HG03342 (cell line): ENCODE measurements at regions not wholly inside any gene's neighbourhood (a gene's known extent, or its start where the extent isn't known, plus 50 kb on each side); places are given as distances from the start of the nearest gene placed in this dataset.

Source experiments
- ATAC-seq: cut with Tn5 transposase; IDR thresholded peaks from one replicate; pipeline ENCODE4 v1.9.1; 2021; ENCODE audit warnings: mild to moderate bottlenecking, moderate library complexity; ENCODE audit not compliant: unreplicated experiment

GRCh38 chr4:148778980-148779675 is 336.9 kb upstream of the NR3C2 start:
- no peak for ATAC-seq

DNA sequence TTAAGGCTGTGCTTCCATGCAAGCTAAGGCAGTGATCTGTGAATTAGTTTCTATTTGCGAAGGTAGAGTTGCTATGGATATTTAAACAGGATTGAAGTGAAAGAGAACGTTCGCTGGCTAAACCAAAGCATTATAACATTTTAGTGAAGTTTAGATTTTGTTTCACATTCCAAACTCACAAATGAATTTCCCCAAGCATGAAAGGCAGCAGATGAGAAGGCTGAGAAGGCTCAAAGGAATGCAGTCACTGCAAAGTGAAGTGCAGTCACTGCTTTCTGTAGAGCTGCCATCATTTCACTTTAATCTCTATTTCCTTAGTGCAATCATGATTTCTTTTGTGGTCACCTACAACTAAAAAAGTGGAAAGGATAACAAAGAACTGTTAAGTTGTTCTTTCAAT is 334.7 kb upstream of the NR3C2 start:
- ATAC-seq: no peak

DNA sequence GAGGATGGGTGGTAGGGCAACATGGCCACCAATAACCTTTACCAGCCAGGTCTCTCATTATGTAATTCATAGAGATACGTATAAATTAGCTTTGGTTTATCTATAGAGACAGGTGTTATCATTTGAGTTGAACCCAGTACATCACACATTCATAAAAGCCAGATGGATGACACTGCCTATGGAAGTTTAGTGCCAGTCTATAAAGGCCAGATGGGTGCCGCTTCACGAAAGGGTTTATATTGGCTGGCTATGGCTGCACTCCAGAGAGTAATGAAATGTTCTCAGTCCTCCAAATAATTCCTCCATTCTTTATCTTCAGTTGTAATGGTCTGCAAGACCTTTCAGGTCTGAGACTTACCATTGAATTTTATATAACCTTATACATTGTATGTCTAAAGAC is 331.9 kb upstream of the NR3C2 start:
- no peak for ATAC-seq

DNA sequence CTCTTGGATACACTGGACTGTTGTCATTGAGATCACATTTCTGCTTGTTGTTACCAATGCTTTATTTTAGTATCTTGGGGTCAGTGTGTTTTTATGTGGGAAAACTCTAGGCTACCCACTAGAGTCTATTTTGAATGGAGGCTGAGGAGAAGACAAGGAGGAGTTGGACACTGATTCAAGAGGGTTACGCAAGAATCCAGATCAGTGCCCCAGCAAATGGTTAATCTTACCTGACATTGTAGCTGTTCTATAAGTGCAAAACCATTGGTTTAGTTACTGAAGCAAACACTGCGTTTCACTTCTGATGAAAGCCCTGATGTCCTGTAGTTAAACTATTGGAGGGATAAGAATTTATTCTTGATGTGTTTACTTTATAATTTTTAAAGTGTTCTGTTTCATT is 331.1 kb upstream of the NR3C2 start:
- no peak for ATAC-seq

GRCh38 chr4:148770848-148771247 is 328.6 kb upstream of the NR3C2 start:
- ATAC-seq: no peak

GRCh38 chr4:148770377-148770776 is 328.2 kb upstream of the NR3C2 start:
- ATAC-seq: no peak

DNA sequence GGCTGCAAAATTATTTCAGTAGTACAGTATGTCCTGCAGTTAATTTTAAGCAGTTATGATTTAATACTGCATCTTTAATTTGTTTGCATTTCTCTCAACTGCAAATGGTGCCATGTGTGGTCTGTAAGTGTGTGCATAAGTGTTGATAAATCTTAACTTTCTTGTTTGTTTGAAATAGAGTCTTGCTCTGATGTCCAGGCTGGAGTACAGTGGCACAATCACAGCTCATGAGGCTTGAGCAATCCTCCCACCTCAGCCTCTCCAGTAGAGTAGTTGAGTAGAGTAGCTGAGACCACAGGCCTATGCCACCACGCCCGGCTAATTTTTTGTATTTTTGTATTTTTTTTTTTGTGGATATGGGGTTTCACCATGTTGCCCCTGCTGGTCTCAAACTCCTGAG is 322.5 kb upstream of the NR3C2 start:
- ATAC-seq: no peak

DNA sequence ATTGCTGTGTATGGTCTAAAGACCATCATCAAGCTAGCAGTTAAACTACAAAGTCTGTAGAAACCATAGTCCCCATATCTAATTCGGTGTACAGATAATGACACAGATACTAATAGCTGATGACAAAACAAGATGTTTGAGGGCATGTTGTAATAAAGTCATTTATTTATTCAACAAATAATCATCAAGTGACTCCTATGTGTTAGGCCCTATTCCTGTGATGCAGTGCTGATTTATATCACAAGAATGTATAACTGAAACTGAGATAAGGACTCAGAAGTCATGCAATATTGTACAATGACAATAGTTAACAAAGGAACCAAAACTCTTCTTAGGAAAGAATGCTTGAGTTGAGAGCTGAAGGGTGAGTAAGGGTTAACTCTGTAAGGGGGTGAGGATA is 315.0 kb upstream of the NR3C2 start:
- no peak for ATAC-seq

DNA sequence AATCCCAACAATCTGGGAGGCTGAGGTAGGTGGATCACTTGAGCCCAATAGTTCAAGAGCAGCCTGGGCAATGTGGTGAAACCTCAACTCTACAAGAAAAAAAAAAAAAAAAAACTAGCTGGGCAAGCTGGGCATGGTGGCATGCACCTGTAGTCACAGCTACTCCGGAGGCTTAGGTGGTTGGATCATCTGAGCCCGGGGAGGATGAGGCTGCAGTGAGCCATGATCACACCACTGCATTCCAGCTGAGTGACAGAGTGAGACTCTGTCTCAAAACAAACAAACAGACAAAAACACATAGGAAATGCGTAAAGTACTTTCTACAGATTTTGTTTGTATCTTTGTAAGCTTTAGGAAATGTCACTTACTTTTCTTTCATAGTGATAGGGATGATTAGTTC is 307.2 kb upstream of the NR3C2 start:
- ATAC-seq: no peak

DNA sequence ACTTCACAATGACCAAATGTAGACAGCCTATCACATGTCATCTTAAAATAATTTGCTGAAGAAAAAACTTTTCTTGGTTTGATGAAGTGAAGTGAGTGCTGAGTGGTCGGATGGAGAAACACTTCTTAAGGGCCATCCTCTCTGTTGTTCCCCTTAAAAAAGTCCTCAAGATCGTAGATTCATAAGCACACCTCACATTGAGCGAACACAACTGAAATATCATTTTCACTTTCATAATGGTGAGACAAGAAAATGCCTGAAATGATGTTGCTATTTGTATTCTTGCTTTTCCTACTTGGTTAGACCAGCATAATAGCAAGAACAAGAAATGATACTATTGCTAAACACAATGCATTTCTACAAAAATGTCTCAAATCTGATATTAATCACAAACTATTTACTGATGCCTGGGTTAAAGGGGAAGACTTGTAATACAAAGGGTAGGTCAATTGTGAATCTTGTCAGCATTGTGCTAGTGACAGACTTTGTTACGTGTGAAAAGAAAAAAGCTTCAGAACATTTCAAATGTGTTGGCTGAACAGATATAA is 305.6 kb upstream of the NR3C2 start:
- peak; percentile 56 for ATAC-seq

GRCh38 chr4:148740701-148741100 is 298.5 kb upstream of the NR3C2 start:
- ATAC-seq: no peak

DNA sequence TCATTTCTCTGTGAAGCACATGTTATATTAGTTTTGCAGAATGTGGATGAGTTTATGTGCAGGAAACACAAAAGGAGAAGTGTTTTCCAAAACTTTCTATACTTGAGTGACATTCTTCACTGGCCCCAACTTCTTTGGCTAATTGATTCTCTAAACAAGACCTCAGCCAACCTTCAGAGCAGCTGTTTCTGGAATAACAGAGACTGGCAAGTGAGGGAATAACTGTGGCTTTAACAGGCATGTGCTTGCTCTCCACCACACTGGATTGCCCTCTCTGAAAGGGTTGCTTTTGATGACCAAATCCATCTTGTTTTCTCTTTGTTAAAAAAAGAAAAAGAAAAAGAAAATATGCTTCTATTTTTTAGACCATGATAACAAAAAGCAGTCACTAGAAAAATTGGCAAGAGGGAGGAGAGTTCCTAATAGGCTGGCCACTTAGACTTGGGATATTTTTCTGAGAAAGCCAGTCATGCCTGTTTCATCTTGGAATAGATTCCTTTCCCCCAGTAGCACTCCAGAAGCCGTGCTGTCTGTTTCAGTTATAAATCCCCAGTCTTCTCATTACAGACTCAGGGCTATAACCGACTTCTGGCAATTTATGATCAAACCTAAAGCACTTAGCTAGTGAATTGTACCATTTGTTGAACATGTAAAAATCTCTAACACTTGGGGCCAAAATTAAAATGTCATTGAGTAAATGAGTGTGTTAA is 295.0 kb upstream of the NR3C2 start:
- ATAC-seq: no peak

DNA sequence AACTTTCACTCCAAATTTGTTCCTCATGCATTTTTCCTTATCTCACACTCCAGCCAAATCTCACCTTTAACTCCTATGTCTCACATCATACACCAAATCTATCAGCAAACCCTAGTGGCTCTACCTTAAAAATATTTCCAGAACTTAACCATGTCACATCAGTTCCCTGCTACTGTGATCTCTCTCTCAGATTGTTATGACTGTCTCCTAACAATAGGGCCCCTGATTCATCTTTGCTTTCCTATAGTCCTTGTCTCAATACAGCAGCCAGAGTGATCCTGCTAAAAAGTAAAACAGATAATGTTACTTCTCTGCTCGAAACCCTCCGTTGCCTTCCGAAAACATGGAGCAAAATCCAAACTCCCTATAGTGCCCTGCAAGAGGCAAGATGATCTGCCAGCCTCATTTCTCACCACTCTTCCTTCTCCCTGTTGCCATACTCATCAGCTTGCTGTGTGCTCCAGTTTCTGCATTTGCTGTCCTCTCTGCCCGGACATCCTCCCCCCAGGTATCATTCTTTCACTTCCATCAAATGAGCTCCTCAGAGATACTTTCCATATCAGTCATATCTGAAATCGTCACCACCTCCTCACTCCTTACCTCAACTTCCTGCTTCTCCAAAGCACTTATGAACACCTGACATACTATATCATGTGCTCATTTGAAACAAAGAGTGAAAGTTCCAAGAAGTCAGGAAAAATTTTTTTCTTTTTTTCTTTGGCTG is 293.4 kb upstream of the NR3C2 start:
- ATAC-seq: peak; percentile 86

DNA sequence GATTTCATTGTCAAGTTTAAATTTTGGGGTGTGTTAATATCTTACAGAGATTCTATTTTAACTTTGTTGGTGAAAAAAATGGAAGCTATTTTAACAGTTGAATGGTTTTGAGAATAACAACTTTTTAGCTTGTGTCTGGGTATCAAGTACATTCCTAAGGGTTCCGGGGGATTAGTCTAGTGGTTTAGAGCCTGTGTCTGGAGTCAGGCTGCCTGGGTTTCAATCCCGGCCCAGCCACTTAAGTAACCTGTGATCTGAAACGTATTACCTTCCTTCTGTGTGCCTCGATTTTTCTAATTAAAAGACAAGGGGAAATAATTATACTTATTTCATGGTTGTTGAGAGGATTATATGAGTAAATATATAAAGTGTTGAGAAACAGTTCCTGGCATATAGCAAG is 288.6 kb upstream of the NR3C2 start:
- no peak for ATAC-seq

DNA sequence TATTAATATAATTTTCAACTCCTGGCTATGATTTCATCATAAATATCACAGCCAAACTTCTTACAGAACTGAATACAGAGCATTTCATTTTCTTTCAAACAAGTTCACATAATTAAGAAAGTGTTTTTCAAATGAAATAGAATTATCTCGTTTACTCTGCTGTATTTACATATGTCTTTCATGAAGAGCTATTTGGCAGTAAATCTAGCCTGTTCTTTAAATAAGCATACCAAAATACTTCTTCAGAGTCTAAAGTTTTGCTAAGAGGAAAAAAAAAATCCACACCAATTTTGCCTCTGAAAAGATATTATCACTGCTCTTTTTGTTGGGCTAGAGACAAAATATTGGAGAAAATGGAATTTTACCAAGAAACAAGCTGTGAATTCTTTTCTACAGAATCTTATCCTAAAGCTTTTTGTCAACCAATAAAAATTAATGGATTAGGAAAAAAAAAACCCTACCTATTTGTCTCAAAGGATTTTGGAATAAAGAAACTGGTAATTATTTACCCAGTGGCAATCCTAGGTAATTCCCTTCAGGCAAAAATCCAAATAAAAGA is 287.9 kb upstream of the NR3C2 start:
- ATAC-seq: no peak

- ATAC-seq: no peak
Measured at GRCh38 chr4:148717988-148718387, 275.8 kb upstream of the NR3C2 start.

DNA sequence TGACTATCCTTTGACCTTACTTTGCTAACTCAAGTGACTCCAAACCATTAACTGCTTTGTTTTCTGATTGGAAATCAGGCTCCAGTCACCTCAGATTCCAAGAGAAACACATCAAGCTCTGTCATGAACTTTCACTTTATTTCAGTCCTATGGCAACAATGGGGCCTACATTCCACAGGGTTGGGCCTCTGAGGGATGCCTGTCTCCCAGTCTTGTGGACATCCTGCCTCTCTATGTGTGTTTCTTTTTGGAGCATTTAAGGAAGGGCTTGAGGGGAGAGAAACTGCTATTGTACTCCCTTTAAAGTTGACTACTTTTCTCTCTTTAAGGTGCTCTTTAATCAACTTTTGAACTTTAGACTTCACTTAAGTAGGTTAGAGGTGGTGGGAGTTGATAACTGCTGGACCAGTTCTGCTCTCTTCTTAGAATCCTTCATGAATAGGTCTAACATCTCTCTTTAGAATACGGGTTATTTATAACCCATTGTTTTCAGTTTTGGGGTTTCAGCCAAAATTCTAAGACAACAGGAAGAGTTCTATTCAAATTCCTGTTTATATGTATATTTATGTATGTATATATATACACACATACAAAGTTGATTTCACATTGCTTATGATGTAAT is 274.3 kb upstream of the NR3C2 start:
- no peak for ATAC-seq

GRCh38 chr4:148704291-148704690 is 262.1 kb upstream of the NR3C2 start:
- no peak for ATAC-seq

DNA sequence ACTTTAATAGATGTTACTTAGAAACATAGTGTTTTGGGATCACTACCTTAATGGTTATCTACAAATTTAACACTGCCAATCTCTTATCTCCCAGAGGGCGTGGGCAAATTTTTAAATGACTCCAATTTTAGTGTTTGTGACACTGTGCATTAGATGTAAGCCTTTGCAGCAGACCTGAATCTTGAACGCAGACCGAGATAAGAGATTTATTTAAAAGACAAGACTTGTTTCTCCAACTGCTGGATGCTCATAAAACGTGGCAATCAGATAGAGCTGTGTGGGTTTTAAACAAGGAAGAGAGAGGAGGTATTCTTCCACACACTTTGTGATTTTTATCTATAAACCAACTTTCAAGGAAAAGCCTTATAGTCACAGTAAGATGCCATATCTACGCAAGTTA is 252.5 kb upstream of the NR3C2 start:
- ATAC-seq: no peak

GRCh38 chr4:148693913-148694649 is 251.9 kb upstream of the NR3C2 start:
- no peak for ATAC-seq
